Retinal pigment epithelial cell (primary cell): ENCODE measurements at regions not wholly inside any gene's neighbourhood (a gene's known extent, or its start where the extent isn't known, plus 50 kb on each side); places are given as distances from the start of the nearest gene placed in this dataset.

ENCODE experiments used
- DNase-seq: peaks from one replicate; pipeline ENCODE4 v3.0.0-alpha.2; 2010; ENCODE audit warnings: low read depth
- H3K4me3 ChIP-seq: 2 replicates; pipeline ENCODE4 v1.5.1; 2011; ENCODE audit warnings: mild to moderate bottlenecking, low read length, control low read depth, moderate library complexity
- CTCF ChIP-seq: conservative IDR thresholded peaks from 2 replicates; pipeline ENCODE4 v1.5.1; 2011; ENCODE audit warnings: low read depth, low read length, control low read depth, inconsistent platforms

GRCh38 chr4:77220828-77221613 is 64.0 kb downstream of the CCNG2 start:
- no peak for TF ChIP-seq CTCF
- no peak for DNase-seq
- H3K4me3 ChIP-seq, result no peak overlapping the region

DNA sequence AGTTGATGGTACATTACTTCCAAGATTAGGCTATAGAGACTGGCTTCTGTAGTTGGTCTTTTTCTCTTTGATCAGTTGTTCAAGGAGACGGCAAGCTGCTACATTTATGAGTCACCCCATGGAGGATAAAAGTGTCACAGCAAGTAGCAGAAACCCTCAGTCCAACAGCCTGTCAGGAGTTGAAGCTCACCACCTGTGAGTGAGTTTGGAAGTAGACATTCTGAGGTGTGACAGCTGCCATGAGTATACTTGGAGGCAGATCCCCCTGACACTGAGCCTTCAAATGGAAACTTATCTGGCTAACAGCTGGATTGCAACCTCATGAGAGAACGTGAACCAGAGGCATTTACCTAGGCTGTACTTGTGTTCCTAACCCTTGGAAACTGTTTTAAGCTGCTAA is 68.0 kb downstream of the CCNG2 start:
- no peak overlapping the region for H3K4me3 ChIP-seq
- TF ChIP-seq CTCF, result no peak
- DNase-seq, result no peak

DNA sequence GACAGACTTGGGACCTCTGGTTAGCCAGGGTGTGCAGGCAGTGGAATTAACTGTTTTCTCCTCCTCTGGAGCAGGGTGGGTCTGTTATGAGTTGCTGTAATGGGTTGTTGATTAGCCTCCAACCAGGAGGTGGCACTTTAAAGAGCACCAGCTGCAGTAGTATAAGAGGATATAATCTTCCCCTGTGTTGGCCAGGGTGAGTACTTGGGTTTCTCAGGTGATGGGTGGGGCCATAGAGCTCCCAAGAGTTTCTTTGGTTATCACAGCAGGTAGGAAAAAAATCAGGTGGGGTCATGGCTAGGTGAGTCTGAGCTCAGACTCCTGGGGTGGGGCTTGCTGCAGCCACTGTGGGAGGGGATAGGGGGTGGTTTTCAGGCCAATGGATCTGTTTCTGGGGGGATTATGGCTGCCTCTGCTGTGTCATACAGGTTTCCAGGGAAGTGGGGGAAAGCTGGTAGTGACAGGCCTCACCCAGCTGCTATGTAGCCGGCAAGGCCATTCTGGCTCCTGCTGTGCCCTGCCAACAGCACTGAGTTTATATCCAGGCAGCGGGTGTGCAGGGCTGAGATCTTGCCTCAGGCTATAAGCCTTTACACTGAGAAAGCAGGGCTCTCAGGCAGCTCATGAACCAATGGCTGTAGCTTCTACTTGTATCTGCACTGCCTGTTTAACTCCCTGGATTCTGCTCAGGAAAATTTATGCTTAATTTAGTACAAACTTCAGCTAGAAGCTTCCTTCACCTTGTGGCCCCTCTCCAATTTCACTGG is 70.1 kb downstream of the CCNG2 start:
- no peak for DNase-seq
- H3K4me3 ChIP-seq, result no peak overlapping the region
- no peak for TF ChIP-seq CTCF

DNA sequence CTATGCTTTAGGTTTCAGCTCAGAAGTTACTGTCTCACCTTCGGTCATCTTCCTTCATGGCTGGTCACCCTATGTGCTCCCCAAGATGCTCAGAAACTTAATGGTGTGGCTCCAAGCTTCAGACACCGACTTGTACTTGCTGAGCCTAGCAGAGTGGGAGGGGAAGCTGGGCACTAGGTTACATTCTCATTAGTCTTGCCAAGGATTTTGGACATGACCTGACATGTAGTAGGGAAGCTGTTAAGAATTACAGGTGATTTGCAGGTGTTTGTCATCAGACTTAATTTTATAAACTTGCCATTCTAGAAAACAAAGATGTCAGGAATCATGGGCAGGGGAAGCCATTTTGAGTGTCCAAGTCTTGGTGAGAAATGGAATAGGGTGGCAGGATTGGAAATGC is 72.4 kb downstream of the CCNG2 start:
- TF ChIP-seq CTCF, result no peak
- H3K4me3 ChIP-seq, result no peak overlapping the region
- DNase-seq, result no peak

- no peak for TF ChIP-seq CTCF
- no peak overlapping the region for H3K4me3 ChIP-seq
- peak; percentile 11 for DNase-seq
Measured at GRCh38 chr4:77232653-77233052, 75.6 kb downstream of the CCNG2 start.

- H3K4me3 ChIP-seq, result no peak overlapping the region
- no peak for DNase-seq
- no peak for TF ChIP-seq CTCF
Measured at GRCh38 chr4:77235289-77235854, 78.4 kb downstream of the CCNG2 start.
